GM21825 (cell line): ENCODE measurements at regions not wholly inside any gene's neighbourhood (a gene's known extent, or its start where the extent isn't known, plus 50 kb on each side); places are given as distances from the start of the nearest gene placed in this dataset.

Experiments used
- ATAC-seq: cut with Tn5 transposase; IDR thresholded peaks from one replicate; pipeline ENCODE4 v1.9.1; 2021; ENCODE audit warnings: mild to moderate bottlenecking, moderate library complexity; ENCODE audit not compliant: unreplicated experiment

DNA sequence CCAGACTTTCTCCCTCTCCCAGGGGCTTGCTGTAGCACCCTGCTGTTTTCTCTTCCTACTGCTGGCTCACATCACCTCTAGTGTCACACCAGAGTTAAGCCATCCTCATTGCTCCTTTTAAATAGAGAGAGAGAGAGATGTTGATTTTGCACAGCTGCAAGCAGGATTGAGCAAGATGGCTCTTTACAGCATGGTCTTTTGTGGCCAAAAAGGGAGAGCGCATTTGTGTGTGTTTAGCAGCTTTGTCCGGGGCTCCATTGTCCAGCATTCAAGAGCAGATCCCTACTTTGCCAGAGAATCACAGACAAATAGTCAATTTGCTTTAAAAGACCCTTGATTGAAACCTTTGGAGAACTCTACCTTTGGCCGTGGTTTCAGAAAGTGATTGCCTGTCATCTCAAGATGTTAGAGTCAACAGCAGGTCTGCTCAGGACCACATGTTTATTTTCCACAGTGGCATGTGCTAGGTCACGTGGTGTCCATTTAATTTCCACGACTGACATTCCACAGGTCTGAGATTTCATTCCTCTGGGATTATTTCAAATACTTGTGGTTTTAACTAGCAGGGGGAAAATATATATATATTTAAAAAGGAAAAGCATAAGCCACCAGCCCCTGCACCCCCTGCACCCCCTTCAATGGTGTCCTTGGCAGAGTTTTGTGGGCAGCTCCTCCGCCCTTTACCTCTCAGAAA, 359.9 kb upstream of the SLC14A2 start:
- no peak for ATAC-seq

DNA sequence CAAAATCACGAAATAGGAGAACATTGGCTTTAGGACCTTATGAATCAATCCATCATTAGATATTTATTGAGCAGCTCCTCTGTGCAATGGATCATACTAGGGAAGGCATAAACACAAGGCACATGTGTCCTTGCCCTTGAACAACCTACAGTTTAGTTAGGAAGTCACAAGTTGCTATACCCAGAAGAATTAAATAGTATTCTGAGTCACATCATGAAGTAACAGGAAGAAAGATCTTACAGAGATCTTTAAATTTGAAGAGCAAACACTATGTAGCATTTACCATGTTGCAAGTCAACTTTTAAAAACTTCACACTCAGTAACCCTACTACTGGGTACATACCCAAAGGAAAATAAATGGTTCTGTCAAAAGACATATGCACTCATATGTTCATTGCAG, 355.2 kb upstream of the SLC14A2 start:
- no peak for ATAC-seq

DNA sequence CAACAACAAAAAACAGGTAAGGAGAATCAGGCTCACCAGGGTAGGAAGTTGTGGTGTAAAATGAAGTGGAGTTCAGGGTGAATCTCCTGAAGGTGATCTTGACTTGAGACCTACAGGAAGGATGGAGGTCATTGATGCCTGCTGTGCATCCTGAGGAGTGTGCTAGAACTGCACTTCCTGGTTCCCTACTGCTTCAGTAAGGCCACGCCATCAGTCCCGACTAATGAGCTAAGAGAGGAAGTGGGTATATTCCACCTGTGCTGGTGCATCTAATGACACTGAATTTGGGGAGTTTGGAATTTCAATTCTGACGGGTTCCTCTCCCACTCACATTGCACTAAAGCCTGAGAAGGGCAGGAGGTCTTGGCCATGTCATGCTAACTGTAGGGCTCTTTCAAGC, 349.3 kb upstream of the SLC14A2 start:
- ATAC-seq: no peak

DNA sequence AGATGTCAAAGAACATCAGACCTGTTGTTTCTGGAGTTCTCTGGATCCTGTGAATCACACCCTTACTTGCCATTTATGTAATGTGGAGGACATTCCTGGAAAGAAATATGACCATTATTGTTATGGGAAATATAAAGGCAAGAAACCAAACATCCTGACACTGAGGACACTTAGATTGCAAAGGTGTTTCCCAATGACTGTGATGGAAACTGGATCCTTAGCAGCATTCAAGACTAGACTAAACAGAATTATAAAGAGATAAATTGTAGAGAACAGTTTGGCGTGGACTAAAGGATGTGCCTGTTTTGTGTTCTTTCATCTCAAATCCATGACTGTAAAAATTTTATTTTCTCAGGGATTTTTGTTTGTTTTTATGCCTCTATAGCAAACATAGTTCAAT, 347.7 kb upstream of the SLC14A2 start:
- no peak for ATAC-seq

DNA sequence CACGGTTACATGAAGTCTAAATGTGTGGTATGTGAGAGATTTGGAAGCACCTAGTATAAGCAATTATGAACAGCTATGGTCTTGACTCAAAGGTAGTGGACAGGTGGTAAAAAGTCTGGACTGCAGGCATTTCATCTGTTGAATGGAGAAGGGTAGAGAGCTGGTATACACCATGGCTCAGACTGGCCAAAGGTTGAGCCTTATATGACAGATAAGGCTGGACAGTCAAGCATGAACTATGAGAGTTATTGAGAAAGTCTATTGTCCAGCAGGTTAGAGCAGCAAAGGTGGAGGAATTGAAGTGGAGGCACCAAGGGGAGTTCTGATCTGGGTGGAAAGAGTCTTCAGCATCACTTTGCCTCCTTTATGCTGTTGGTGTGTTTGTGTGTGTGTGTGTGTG, 346.7 kb upstream of the SLC14A2 start:
- no peak for ATAC-seq

DNA sequence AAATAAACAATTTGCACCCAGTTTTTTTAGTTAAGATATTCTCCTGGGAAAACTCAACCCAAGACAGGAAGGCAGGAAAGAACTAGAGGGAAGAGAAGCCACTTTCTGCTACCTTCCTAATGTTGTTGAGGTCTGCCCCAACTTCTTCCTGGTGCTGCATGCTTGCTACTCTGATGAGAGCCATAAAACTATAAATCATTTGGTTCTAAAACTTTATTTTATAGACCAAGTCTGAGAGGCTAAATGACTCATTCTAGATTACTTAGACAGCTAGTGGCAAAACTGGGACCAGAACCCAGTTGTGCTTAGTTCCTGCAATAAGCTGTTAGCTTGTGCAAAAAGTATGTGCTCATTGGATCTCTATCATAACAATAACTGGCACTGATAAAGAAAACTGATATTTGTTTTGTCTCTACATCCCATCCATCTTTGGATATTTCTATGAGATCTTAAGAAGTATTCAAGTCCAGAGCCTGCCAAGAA, 344.9 kb upstream of the SLC14A2 start:
- no peak for ATAC-seq

DNA sequence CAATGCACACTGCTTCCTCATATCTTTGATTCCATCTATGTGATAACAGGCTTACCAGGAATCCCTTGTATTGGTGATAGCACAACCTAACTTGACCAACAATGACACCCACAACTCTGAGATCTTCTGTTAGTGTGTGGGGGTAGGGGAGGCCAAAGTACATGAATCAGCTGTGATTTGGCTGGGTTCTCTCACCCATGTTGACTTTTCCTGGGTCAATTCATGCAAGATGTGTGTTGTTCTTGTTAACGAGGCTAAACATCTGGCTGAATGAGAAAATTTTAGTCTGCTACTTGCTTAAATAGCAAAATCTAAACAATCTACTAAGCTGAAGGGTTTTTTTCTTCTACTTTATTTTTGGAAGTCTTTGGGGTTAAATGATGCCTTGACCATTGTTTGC, 341.2 kb upstream of the SLC14A2 start:
- ATAC-seq: no peak

DNA sequence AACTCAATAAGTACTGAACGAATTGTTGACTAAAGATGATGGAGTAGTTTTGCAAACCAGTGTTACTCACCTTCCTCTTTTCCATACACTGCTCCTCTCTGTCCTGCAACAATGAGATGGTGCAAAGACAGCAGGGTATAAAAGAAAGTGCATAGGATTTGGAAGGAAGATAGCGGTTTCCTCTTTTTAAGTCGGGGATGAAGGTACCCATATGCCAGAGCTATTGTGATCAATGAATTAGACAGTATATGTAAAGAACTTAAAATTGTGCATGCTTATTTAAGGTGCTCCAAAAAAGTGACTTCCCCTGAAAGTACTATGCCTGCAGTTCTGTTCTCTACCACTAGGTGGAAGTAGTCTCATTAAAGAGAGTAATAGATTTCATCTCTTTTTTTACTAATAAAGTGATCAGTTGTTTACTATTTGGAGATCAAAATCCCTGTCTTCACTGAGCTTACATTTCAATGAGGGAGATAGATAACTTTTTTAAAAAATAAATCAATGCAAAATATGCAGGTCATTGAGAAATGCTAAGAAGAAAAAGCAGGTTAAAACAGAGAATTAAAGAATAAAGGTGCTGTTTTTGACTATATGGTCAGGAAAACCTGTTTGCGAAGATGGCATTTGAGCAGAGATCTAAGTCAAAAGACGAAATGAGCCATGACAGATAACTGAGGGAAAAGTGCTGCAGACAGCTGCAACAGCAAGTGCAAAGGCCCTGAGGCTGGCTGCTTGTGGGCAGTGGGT, 339.7 kb upstream of the SLC14A2 start:
- no peak for ATAC-seq

DNA sequence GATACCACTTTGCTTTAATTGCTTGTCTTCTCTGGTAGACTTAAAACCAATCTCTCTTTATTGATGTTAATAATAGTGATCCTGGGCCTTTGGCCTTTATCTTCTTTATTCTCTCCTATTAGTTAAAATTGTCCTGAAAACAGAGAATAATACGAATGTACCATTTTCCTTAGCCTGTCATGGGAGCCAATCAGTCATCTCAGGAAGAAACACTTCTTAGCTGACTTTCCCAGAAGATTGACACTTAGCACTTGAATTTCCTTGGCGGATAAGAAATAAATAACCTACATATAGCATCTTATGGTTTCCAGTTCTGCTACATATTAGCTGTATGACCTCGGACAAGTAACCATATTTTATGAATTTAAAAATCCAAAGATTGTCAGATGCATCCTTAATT, 338.4 kb upstream of the SLC14A2 start:
- no peak for ATAC-seq

DNA sequence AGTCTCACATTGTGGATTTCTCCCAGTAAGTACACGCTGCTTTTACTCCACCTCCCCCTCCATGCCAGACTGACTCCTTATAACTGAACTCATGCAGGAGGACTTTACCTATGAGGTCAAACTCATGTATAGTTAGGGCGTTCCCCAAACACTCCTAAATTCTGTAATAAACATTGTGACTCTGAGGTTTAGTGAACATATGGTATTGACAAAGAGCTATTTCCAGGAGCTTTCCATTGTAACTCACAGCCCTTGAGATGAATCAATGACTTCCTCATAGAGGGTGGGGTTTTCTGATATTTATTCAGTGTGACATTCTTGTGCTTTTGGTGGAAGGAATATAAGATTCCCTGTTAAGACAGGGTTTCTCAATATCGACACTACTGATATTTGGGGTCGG, 337.4 kb upstream of the SLC14A2 start:
- ATAC-seq: no peak

DNA sequence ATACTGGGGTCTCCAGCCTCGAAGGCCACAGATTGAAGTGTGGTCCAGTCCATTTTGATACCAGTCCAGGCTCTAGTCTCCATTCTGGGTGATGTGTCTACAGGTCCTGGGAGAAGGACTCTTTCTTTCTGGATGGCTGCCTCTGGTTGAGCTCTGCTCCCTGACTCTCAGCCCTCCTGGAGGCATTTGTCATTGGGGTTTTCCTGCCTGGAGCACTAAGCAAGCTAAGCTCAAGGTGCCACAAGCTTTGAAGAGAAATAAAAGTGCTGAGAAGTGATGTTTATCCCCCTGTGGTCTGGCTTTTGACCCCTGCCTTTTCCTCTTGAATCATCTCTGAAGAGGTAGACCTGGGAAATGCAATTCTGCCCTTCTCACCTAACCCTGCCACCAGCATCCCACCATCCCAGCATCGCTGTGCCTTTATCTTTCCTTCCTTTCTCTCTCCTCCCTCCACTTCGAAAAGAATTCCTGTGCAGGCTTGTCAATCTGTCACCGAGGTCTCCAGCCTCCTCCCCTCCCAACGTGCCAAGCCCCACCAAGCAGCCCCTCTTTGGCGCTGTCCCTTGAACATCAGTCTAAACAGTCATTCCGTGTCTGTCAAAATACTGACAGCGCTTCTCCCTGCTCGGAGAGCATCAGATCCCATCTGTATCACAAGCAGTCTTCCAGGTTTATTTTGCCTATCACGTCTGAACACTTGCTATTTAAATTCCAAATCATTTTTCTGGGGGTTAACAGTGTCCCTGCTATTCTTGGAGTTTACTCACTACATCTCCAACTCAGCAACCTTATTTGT, 334.6 kb upstream of the SLC14A2 start:
- ATAC-seq: no peak

DNA sequence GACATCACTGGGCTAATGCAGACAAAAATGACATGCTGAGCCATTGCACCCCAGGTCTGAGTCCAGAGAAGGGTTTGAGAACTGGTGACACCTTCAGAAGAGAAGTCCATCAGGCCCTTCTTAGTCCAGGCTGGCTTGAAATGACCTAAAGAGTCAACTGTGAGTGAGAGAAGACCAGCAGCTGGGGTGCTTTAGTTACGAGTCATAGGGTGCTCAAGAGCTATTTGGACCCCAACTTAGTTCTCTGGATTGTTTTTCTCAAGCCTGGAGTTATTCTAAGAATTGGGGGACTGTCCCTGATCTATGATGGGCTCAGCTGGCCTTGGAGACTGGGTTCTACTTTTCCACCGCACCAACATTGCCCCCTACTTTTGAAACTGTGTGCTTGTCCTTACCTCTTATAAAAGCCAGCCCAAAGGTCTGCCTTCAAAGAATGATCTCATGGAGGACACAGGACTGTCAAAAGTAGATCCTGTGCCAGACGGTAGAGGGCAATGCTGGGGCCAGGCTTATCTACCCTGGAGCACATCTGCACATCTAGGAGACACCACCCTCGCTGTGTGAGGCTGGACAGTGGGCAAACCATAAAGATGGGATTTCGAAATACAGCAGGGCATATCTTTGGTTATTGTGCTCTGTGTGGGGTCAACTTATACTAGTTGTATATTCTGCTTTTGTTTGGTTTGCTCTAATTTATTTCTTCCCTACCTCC, 333.0 kb upstream of the SLC14A2 start:
- no peak for ATAC-seq

DNA sequence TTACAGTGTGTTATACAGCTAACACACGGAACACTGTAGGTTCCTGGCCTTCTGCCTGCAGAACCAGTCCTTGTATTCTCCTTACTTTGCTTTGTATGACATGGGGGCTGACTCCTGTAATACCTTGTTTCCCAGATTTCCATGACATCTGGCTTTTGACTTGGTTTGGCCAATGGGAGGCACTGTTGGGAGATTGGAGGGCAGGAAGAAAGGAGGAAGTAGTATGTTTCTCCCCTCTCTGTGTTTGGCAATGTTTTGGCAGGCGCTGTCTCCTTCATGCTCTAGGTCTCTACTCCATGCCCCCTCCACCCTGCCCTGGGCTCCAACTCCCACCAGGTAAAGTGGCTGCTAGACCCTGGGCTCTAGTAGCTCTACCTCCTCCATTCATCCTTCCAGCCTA, 331.1 kb upstream of the SLC14A2 start:
- ATAC-seq: no peak

DNA sequence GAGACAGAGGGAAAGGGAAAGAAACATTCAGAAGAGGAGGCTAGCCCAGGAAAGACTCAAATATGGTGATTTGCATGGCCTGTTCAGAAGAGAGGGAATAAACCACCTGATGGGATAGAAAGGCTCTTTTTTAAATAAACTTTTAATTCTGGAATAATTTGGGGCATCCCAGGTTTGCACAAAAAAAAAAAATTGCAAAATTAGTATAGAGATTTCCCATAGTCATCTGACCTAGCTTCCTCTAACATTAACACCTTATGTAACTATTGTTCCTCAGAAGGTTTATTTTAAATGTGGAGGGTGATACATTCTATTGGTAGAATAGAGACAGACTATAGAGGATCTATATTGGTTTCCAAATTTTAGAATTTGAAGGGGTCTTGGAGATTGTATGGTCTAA, 330.4 kb upstream of the SLC14A2 start:
- ATAC-seq: no peak

DNA sequence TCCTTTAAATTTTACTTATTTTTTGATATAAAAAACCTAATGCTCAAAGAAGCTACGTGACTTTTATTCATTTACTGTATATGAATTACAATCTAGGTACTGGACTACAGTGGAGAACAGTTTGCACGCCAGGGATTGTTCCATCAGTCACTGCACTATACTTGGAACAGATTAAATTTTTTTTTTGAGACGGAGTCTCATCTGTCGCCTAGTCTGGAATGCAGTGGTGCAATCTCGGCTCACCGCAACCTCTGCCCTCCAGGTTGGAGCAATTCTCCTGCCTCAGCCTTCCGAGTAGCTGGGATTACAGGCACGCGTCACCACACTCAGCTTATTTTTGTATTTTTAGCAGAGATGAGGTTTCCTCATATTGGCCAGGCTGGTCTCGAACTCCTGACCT, 330.0 kb upstream of the SLC14A2 start:
- no peak for ATAC-seq

DNA sequence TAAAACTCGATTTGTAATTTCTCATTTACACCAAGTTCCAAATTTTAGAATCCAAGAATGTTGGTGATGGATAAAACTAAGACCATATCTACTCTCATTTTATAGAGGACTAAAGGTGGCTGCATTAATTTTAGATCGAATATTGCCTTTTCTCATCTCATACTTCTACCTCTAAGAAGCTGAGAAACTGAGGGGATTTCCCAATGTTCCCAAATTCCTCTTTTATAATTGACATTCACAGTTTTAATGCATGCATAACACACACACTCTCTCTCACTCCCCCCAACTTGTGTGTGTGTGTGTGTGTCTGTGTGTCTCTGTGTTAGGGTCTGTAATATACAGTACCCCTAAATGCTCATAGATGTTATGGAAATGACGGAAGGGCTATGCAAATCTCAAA, 328.8 kb upstream of the SLC14A2 start:
- no peak for ATAC-seq

DNA sequence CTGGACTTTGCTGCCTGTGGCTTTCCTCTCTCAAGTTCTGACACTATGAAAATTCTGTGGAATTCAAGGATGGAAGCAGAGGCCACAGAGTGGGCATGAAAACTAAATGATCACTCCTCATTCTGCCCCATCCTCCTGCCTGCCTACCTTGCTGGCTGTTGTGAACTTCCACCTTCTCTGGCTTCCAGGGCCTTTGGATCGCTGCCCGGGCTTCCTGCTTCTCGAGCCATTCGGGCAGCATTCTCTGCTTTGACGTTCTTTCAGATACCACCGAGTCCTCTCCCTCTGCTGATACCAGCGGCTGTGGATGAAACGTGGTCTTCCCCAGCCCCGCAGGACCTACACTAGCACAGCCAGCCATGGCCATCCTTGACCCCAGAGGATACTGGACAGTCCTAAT, 327.7 kb upstream of the SLC14A2 start:
- no peak for ATAC-seq

DNA sequence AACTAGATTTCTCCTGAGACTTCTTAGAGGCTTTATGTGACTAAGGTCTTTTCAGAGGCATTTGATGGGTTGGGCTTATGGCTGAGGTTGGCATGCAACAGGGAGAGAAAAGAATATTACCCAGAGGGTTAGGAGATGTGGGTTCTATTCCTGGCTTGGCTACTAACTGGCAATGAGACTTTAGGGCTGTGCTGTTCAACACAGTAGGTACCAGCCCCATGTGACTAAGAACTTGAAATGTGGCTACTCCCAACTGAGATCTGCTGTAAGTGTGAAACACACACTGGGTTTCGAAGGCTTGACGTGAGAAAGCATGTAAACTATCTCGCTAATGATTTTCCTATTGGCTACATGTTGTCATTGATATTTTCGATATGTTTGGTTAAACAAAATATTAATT, 324.9 kb upstream of the SLC14A2 start:
- ATAC-seq: no peak

DNA sequence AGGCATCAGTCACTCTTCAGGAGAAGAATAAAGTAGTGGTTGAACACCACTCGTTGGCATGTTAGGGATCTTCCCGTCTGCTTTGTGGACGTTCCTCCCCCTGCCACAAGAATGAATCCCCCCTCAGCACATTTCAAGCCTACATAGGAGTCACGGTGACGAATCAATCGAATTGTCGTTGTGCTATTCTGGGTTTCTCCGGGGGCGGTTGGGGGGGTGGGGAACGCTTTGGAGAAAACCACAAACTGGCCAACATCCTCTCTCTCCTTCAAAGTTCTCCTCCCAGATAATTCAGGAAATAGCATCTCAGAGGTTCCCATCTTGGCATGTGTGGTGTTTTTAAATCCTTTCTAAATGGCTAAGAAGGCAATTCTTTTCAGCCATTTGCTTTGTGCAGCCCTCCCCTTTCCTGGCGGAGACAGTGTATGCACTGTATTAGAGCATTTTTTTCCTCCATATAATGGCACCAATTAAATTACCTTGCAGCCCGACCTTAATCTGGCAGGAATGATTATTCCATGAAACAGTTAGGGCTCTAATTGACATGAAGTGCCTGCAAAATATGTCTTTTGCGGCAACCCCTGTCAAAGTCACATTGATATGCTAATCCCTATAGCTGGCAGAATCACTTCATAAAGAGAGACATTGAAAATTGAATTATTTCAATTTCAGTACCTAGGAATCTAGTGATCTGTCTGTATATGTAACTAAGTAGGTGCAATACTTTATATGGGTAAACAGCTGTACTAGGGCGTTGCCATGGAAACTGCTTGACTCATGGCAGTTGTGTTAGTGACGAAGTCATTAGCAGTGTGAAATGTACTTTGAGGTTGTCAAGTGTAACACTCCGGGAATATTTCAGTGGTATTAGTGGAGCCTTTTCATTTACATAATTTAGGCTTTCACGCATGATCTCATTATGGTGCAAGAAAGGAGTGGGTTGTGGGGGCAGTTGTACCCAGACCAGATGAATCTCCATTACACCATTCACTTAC, 323.4 kb upstream of the SLC14A2 start:
- no peak for ATAC-seq

DNA sequence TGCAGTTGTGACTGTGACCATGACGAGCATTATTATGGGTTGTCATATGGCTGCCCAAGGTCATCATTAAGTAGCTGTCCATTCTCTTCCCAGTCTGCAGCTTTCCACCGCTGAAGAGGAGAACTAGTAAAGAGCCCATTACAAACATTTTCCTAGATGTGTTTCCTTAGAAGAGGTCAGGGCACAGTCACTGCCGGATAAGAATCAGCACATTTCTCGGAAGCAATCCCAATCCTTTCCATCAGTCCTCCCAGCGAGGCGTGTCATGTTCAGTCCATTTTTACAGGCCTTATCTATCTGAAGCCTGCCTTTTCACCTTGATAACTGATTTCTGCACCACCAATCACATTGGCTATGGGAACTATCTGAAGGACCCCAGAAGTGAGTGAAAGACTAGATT, 319.9 kb upstream of the SLC14A2 start:
- no peak for ATAC-seq
